ENCODE measurements at regions not wholly inside any gene's neighbourhood (a gene's known extent, or its start where the extent isn't known, plus 50 kb on each side); places are given as distances from the start of the nearest gene placed in this dataset.

DNA sequence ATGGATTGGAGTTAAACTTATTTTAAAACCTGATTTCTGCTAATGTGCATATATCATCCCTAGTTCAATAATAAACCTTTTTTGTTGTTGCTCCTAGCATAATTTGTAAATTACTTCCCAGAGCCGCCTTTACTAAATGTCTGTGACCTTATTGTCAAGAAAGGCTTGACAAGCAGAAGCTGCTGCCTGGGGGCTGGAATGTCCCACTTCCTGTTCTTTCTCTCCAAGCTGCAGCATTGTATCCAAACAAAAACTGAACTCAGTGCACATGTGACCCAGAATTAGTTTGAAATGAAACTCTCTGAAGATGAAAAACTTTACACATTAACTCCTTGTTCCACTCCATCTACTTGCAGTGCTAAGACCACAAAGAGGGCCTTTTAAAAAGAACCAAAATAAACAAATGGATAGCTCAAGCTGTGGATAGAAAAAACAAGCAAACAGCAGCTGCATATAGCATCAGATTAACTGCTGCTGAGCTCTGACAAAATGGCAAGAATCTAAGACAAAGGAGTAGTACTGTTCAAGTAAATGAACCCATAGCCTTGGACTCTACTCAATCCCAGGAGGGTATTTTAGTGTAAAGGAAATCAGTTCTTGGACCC lies 99.8 kb upstream of the NEUROD1 start:
- no peaks in the 10 kb centered on the region for H3K79me2 ChIP-seq (ENCODE audit: insufficient read depth)
- peaks cover 0 to 58% of the 10 kb centered on the region in 2 experiments; a peak in 3 of 4 replicates for H3K4me1 ChIP-seq (ENCODE audit: control insufficient read depth in 1 of 2, insufficient read depth in 2 of 2, low read depth in 1 of 2, low read length in 1 of 2)
- H3K4me2 ChIP-seq = no peak overlapping the region; the same call in 1 of the 2 replicates
- POLR2A ChIA-PET = no interaction called here
- no peak for DNase-seq
- no peaks in the 10 kb centered on the region for H3K36me3 ChIP-seq (replicated peaks in 1 of 2; ENCODE audit: control insufficient read depth in 1 of 2, insufficient read depth in 2 of 2, low read length in 1 of 2)
- no peak overlapping the region; the same call in 1 of the 2 replicates for H2AFZ ChIP-seq (ENCODE audit: low read depth)
- 90% methylated on average over 1 of the region's 1 CpG for WGBS (ENCODE audit: low lambda C conversion rate)
- H3K9me2 ChIP-seq = no peaks in the 10 kb centered on the region
- peak overlapping the region; percentile 37 to 72; a peak in 2 of 4 replicates for H3K27ac ChIP-seq (ENCODE audit: low read depth in 2 of 2, low read length in 1 of 2)
- TF ChIP-seq EZH2phosphoT487 (IDR thresholded peaks at IDR 0.05; ENCODE audit: borderline replicate concordance, low read depth) = no peak
- no peak for TF ChIP-seq FOXJ3 (CRISPR knock-in tag; IDR thresholded peaks at IDR 0.05)
- TF ChIP-seq RAD21 (IDR thresholded peaks at IDR 0.05; ENCODE audit: low read length) = no peak
- TF ChIP-seq, protein P1, sequence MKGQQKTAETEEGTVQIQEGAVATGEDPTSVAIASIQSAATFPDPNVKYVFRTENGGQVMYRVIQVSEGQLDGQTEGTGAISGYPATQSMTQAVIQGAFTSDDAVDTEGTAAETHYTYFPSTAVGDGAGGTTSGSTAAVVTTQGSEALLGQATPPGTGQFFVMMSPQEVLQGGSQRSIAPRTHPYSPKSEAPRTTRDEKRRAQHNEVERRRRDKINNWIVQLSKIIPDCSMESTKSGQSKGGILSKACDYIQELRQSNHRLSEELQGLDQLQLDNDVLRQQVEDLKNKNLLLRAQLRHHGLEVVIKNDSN (IDR thresholded peaks at IDR 0.05; ENCODE audit: borderline replicate concordance, low read depth) = 0 out of 2 replicates have a peak, but pooled peaks have one; percentile 9
- TF ChIP-seq SIN3A (IDR thresholded peaks at IDR 0.05; ENCODE audit: borderline replicate concordance, low read depth, low read length) = no peak
- no peaks in the 10 kb centered on the region for H3K27me3 ChIP-seq (ENCODE audit: insufficient read depth)
- no peak overlapping the region for H3K9ac ChIP-seq
- CTCF ChIA-PET = interaction anchor here (0.6 kb wide), 1 partner anchor 46 kb away, joined by 4 read pairs; no protein-coding TSS in a partner anchor
- peaks cover 10% of the 10 kb centered on the region for H3F3A ChIP-seq (replicated peaks; ENCODE audit: insufficient read depth)
- H3K4me3 ChIP-seq (ENCODE audit: low read depth in 2 of 2, low read length in 1 of 2) = no peak overlapping the region
- H3K9me3 ChIP-seq = no peaks in the 10 kb centered on the region
- no peaks in the 10 kb centered on the region for H4K20me1 ChIP-seq (ENCODE audit: insufficient read depth)

DNA sequence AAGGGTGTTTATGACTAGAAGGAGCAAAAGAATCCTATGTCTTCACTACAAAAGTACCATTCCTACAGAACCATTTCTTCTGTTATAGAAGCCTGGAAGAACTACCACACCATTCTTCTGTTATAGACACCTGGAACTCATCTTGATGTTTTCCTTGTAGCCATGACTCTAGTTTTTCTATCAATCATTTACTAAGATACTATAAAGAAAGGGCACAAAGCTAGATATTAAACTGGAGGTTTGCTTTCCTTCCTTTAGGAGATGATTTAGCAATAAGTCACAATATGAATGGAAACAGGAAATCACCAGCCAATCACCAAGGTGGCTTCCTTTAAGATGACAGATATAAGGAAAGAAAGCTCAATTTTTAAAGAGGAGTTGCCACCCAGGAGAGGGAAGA lies 100.3 kb upstream of the NEUROD1 start:
- DNase-seq = no peak
- H3K4me2 ChIP-seq = no peak overlapping the region; the same call in 1 of the 2 replicates
- TF ChIP-seq NFIC (IDR thresholded peaks at IDR 0.05; ENCODE audit: borderline replicate concordance) (no peak), POLR2AphosphoS5 (IDR thresholded peaks at IDR 0.05; ENCODE audit: low read depth, low read length) (no peak), YY1 (IDR thresholded peaks at IDR 0.05; ENCODE audit: low read depth) (no peak), JUND (IDR thresholded peaks at IDR 0.05) (no peak), MXI1 (IDR thresholded peaks at IDR 0.05; ENCODE audit: low read depth, low read length) (no peak)
- no peaks in the 10 kb centered on the region for H4K20me1 ChIP-seq (ENCODE audit: insufficient read depth)
- H3K27me3 ChIP-seq (ENCODE audit: insufficient read depth) = no peaks in the 10 kb centered on the region
- H3K9me3 ChIP-seq = no peaks in the 10 kb centered on the region
- ChIA-PET POLR2A (no interaction called here), CTCF (interaction anchor here (0.6 kb wide), 1 partner anchor 46 kb away, joined by 4 read pairs; no protein-coding TSS in a partner anchor)
- no peak overlapping the region for H3K9ac ChIP-seq
- no peak overlapping the region for H2AFZ ChIP-seq (ENCODE audit: low read depth)
- no peaks in the 10 kb centered on the region for H3K9me2 ChIP-seq
- no peaks in the 10 kb centered on the region for H3K36me3 ChIP-seq (replicated peaks in 1 of 2; ENCODE audit: control insufficient read depth in 1 of 2, insufficient read depth in 2 of 2, low read length in 1 of 2)
- peaks cover 14% of the 10 kb centered on the region for H3F3A ChIP-seq (replicated peaks; ENCODE audit: insufficient read depth)
- no peak overlapping the region for H3K4me3 ChIP-seq (ENCODE audit: low read depth in 2 of 2, low read length in 1 of 2)
- H3K27ac ChIP-seq (ENCODE audit: low read depth in 2 of 2, low read length in 1 of 2) = peak overlapping the region; percentile 37 to 72; a peak in 2 of 4 replicates
- peaks cover 0 to 63% of the 10 kb centered on the region in 2 experiments; a peak in 3 of 4 replicates for H3K4me1 ChIP-seq (ENCODE audit: control insufficient read depth in 1 of 2, insufficient read depth in 2 of 2, low read depth in 1 of 2, low read length in 1 of 2)
- no peaks in the 10 kb centered on the region for H3K79me2 ChIP-seq (ENCODE audit: insufficient read depth)

DNA sequence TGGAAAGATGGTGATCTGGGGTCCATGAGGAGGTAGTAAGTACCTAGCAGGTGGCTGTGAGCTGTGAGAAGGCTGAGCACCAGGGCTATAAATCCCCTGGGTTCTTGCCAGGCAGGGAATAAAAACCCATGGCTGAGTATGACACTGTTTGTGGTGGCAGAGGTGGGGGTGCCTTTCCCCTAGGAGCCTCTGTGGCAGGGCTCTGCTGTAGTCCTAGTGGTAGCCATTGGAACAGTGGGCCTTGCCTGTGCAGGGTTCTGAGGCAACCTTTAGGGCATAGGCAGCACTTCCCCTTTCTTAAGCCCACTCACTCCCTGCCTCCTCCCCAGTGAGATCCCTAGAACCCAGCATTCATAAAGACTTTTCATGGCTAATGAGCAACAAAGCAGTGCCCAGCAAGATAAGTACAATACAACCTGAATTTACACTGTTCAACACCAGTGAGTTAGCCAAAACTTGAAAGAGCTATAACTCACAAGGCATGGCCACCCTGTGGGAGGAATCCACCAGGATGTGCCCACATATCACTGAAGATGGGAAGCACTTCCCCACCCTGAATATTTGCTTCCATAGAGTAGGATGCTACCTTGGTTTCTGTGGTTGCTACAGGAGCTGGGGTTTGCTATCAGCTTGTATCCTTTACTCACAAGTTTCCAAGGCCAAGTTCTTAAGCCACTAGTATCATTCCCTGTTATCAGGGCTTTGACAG lies 100.9 kb upstream of the NEUROD1 start:
- Histone ChIP-seq H3K4me2 (no peak overlapping the region), H3K27me3 (ENCODE audit: insufficient read depth) (no peaks in the 10 kb centered on the region), H3K4me1 (ENCODE audit: control insufficient read depth in 1 of 2, insufficient read depth in 2 of 2, low read depth in 1 of 2, low read length in 1 of 2) (peaks cover 0 to 69% of the 10 kb centered on the region in 2 experiments; a peak in 3 of 4 replicates), H3K9me2 (no peaks in the 10 kb centered on the region), H3K27ac (ENCODE audit: low read depth in 2 of 2, low read length in 1 of 2) (no peak overlapping the region), H3K9ac (no peak overlapping the region), H4K20me1 (ENCODE audit: insufficient read depth) (no peaks in the 10 kb centered on the region), H3K79me2 (ENCODE audit: insufficient read depth) (no peaks in the 10 kb centered on the region), H3F3A (replicated peaks; ENCODE audit: insufficient read depth) (peaks cover 16% of the 10 kb centered on the region), H3K36me3 (replicated peaks in 1 of 2; ENCODE audit: control insufficient read depth in 1 of 2, insufficient read depth in 2 of 2, low read length in 1 of 2) (no peaks in the 10 kb centered on the region), H3K4me3 (ENCODE audit: low read depth in 2 of 2, low read length in 1 of 2) (no peak overlapping the region), H2AFZ (ENCODE audit: low read depth) (no peak overlapping the region), H3K9me3 (no peaks in the 10 kb centered on the region)
- POLR2A ChIA-PET = no interaction called here
- CTCF ChIA-PET = no interaction called here
- DNase-seq = no peak
- no peak for TF ChIP-seq SMC3 (IDR thresholded peaks at IDR 0.05; ENCODE audit: low read depth, low read length)
- TF ChIP-seq, protein P2, sequence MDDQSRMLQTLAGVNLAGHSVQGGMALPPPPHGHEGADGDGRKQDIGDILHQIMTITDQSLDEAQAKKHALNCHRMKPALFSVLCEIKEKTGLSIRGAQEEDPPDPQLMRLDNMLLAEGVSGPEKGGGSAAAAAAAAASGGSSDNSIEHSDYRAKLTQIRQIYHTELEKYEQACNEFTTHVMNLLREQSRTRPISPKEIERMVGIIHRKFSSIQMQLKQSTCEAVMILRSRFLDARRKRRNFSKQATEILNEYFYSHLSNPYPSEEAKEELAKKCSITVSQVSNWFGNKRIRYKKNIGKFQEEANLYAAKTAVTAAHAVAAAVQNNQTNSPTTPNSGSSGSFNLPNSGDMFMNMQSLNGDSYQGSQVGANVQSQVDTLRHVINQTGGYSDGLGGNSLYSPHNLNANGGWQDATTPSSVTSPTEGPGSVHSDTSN (IDR thresholded peaks at IDR 0.05) = no peak
- TF ChIP-seq, protein P3, sequence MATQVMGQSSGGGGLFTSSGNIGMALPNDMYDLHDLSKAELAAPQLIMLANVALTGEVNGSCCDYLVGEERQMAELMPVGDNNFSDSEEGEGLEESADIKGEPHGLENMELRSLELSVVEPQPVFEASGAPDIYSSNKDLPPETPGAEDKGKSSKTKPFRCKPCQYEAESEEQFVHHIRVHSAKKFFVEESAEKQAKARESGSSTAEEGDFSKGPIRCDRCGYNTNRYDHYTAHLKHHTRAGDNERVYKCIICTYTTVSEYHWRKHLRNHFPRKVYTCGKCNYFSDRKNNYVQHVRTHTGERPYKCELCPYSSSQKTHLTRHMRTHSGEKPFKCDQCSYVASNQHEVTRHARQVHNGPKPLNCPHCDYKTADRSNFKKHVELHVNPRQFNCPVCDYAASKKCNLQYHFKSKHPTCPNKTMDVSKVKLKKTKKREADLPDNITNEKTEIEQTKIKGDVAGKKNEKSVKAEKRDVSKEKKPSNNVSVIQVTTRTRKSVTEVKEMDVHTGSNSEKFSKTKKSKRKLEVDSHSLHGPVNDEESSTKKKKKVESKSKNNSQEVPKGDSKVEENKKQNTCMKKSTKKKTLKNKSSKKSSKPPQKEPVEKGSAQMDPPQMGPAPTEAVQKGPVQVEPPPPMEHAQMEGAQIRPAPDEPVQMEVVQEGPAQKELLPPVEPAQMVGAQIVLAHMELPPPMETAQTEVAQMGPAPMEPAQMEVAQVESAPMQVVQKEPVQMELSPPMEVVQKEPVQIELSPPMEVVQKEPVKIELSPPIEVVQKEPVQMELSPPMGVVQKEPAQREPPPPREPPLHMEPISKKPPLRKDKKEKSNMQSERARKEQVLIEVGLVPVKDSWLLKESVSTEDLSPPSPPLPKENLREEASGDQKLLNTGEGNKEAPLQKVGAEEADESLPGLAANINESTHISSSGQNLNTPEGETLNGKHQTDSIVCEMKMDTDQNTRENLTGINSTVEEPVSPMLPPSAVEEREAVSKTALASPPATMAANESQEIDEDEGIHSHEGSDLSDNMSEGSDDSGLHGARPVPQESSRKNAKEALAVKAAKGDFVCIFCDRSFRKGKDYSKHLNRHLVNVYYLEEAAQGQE (IDR thresholded peaks at IDR 0.05; ENCODE audit: low read depth, low read length) = no peak
- TF ChIP-seq SIN3A (IDR thresholded peaks at IDR 0.05; ENCODE audit: borderline replicate concordance, low read depth, low read length) = no peak
- TF ChIP-seq NFIC (IDR thresholded peaks at IDR 0.05; ENCODE audit: borderline replicate concordance) = no peak
- TF ChIP-seq TEAD4 (IDR thresholded peaks at IDR 0.05; ENCODE audit: borderline replicate concordance, insufficient read depth) = no peak
- no peak for TF ChIP-seq RAD21 (IDR thresholded peaks at IDR 0.05; ENCODE audit: low read length)

All from SK-N-SH (cell line).